ENCODE measurements at regions not wholly inside any gene's neighbourhood (a gene's known extent, or its start where the extent isn't known, plus 50 kb on each side); places are given as distances from the start of the nearest gene placed in this dataset.

DNA sequence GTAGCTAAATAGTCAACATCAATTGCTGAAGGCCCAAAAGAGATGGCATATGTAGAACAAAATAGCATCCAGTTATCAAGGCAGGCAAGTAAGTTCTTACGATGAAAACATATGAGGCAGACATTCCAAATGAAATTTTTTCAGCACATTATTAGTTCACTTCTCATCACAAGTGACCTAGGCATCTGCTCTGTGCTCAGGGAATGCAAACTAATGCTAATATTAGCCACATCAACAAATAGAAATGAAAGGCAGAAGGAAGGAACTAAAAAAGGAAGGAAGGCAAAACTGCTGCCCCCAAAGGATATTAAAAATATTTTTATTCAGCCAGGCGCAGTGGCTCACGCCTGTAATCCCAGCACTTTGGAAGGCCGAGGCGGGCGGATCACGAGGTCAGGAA lies 51.2 kb upstream of the ROCK1 start:
- H3K9me3 ChIP-seq (ENCODE audit: control insufficient read depth, low read length), result no peaks in the 10 kb centered on the region
- H3K4me2 ChIP-seq (ENCODE audit: low read length), result no peak overlapping the region
- no peak overlapping the region for H3K27ac ChIP-seq
- H2AFZ ChIP-seq, result no peak overlapping the region
- H3K4me3 ChIP-seq (ENCODE audit: low read depth, low read length), result no peak overlapping the region
- H3K4me1 ChIP-seq, result no peaks in the 10 kb centered on the region
- H3K79me2 ChIP-seq, result no peaks in the 10 kb centered on the region
- no peak overlapping the region for H3K9ac ChIP-seq
- no peaks in the 10 kb centered on the region for H3K27me3 ChIP-seq (ENCODE audit: control insufficient read depth, insufficient read depth, low read length)
- H3K36me3 ChIP-seq (ENCODE audit: control insufficient read depth, insufficient read depth, low read length), result no peaks in the 10 kb centered on the region
- TF ChIP-seq, protein P1, sequence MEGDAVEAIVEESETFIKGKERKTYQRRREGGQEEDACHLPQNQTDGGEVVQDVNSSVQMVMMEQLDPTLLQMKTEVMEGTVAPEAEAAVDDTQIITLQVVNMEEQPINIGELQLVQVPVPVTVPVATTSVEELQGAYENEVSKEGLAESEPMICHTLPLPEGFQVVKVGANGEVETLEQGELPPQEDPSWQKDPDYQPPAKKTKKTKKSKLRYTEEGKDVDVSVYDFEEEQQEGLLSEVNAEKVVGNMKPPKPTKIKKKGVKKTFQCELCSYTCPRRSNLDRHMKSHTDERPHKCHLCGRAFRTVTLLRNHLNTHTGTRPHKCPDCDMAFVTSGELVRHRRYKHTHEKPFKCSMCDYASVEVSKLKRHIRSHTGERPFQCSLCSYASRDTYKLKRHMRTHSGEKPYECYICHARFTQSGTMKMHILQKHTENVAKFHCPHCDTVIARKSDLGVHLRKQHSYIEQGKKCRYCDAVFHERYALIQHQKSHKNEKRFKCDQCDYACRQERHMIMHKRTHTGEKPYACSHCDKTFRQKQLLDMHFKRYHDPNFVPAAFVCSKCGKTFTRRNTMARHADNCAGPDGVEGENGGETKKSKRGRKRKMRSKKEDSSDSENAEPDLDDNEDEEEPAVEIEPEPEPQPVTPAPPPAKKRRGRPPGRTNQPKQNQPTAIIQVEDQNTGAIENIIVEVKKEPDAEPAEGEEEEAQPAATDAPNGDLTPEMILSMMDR (IDR thresholded peaks at IDR 0.05), result no peak

GRCh38 chr18:21163647-21164547 lies 52.3 kb upstream of the ROCK1 start:
- Histone ChIP-seq H3K4me3 (ENCODE audit: low read depth, low read length) (no peak overlapping the region), H2AFZ (no peak overlapping the region), H3K79me2 (no peaks in the 10 kb centered on the region), H3K9ac (no peak overlapping the region), H3K4me2 (ENCODE audit: low read length) (no peak overlapping the region), H3K4me1 (no peaks in the 10 kb centered on the region), H3K27ac (no peak overlapping the region), H3K9me3 (ENCODE audit: control insufficient read depth, low read length) (no peaks in the 10 kb centered on the region), H3K27me3 (ENCODE audit: control insufficient read depth, insufficient read depth, low read length) (no peaks in the 10 kb centered on the region), H3K36me3 (ENCODE audit: control insufficient read depth, insufficient read depth, low read length) (no peaks in the 10 kb centered on the region)
- TF ChIP-seq, protein P1 (IDR thresholded peaks at IDR 0.05), result no peak

- H3K4me2 ChIP-seq (ENCODE audit: low read length), result no peak overlapping the region
- H3K4me1 ChIP-seq, result no peaks in the 10 kb centered on the region
- H3K79me2 ChIP-seq, result no peaks in the 10 kb centered on the region
- H3K27me3 ChIP-seq (ENCODE audit: control insufficient read depth, insufficient read depth, low read length), result no peaks in the 10 kb centered on the region
- TF ChIP-seq, protein P1 (IDR thresholded peaks at IDR 0.05), result no peak
- no peaks in the 10 kb centered on the region for H3K9me3 ChIP-seq (ENCODE audit: control insufficient read depth, low read length)
- H3K27ac ChIP-seq, result no peak overlapping the region
- no peak overlapping the region for H2AFZ ChIP-seq
- no peak overlapping the region for H3K4me3 ChIP-seq (ENCODE audit: low read depth, low read length)
- no peaks in the 10 kb centered on the region for H3K36me3 ChIP-seq (ENCODE audit: control insufficient read depth, insufficient read depth, low read length)
- H3K9ac ChIP-seq, result no peak overlapping the region
Measured at GRCh38 chr18:21164548-21165095, 53.0 kb upstream of the ROCK1 start.

GRCh38 chr18:21167641-21168377 lies 56.2 kb upstream of the ROCK1 start:
- Histone ChIP-seq H2AFZ (peak overlapping the region; percentile 17), H3K9me3 (ENCODE audit: control insufficient read depth, low read length) (no peaks in the 10 kb centered on the region), H3K4me3 (ENCODE audit: low read depth, low read length) (no peak overlapping the region), H3K4me2 (ENCODE audit: low read length) (no peak overlapping the region), H3K27ac (no peak overlapping the region), H3K27me3 (ENCODE audit: control insufficient read depth, insufficient read depth, low read length) (no peaks in the 10 kb centered on the region), H3K4me1 (no peaks in the 10 kb centered on the region), H3K36me3 (ENCODE audit: control insufficient read depth, insufficient read depth, low read length) (no peaks in the 10 kb centered on the region), H3K79me2 (no peaks in the 10 kb centered on the region), H3K9ac (no peak overlapping the region)
- TF ChIP-seq, protein P1 (IDR thresholded peaks at IDR 0.05), result no peak
